Activated CD8-positive, alpha-beta memory T cell treated with anti-CD3 and anti-CD28 coated beads, Interleukin-2, amount 50 U/mL, for 24 hours (primary cell): ENCODE measurements at regions not wholly inside any gene's neighbourhood (a gene's known extent, or its start where the extent isn't known, plus 50 kb on each side); places are given as distances from the start of the nearest gene placed in this dataset.

ENCODE experiments used
- DNase-seq: peaks from one replicate; pipeline ENCODE4 v3.0.0-alpha.2; 2020; ENCODE audit errors: extremely low read depth

DNA sequence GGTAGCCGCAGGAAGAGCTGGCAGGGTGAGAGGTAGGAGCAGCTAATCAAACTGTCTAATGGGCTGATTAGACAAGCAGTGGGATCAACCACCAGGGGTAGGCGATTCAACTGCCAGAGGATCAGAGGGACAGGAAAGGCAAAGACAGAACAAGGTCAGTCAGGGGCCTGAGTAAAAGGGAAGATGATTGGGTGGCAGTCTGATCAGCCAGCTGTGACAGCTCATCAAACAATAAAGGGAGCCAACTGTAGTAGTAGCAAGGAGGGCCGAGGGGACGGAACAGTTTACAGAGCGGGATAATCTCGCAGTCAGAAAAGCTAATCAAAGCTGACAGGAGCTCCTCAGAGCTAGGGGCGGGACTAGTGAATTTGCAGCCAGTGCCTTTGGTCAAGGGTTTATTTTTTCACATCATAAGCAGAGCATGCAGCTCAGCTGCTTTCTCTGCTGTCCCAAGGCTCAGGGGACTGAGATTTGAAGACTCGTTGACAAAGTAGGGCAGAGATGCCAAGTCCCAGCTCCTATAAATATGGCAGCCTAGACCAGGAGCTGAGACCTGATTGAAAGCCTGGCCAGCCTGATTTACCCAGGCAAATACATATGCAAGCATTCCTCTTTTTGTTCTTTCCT lies 418.2 kb downstream of the GABRG2 start:
- no peak for DNase-seq

- no peak for DNase-seq
Measured at GRCh38 chr5:162487528-162488525, 420.3 kb downstream of the GABRG2 start.

DNA sequence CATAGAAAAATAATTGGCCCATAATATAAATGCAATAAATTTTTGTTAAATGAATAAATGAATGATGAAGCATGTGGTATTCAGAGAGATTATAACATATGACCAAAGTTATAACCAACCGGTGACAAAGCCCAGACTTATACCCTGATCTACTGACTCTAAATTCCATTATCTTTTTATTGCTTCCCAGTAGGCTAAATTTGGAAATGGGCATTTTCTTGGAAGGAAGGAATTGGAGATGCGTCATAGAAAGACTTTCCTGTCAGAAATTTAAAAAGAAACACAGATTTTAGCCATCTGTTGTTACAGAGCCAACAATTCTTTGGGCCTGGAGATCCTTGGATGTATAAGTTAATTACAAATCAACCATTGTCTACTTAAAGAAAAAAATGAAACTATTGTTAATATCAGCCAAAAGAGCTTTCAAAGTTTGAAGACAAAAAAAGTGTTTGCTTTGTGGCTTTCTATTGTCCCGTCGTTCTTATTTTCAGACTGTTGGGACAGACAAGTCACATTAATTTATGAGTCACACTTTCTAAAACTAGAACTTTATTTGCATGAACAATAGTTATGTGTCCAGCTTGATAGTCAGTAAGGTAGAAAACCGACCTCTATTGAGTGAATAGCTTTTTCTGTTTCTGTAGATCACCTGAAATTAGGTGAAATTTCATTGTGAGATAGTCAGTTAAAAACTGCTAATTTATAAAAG lies 428.7 kb downstream of the GABRG2 start:
- DNase-seq, result no peak

- no peak for DNase-seq
Measured at GRCh38 chr5:162497455-162497854, 429.9 kb downstream of the GABRG2 start.

DNA sequence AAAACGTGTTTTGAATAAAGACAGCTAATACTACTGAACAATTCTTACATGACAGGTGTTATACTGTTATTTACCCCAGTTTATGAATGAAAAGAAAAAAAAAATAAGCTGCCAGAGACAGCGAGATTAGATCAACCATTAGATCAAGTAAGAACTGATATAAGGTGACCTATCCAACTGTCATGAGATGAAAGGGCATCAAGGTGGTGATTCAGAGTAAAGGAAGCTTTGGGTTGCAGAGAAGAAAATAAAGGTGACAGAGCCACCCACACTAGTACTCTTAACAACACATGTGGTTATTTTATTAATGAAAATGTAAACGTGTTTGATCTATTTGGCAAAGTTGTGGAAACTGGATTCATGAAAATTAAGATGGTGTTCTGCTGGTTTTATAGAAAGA lies 435.2 kb downstream of the GABRG2 start:
- DNase-seq, result no peak

GRCh38 chr5:162503796-162504195 lies 436.2 kb downstream of the GABRG2 start:
- DNase-seq, result no peak

DNA sequence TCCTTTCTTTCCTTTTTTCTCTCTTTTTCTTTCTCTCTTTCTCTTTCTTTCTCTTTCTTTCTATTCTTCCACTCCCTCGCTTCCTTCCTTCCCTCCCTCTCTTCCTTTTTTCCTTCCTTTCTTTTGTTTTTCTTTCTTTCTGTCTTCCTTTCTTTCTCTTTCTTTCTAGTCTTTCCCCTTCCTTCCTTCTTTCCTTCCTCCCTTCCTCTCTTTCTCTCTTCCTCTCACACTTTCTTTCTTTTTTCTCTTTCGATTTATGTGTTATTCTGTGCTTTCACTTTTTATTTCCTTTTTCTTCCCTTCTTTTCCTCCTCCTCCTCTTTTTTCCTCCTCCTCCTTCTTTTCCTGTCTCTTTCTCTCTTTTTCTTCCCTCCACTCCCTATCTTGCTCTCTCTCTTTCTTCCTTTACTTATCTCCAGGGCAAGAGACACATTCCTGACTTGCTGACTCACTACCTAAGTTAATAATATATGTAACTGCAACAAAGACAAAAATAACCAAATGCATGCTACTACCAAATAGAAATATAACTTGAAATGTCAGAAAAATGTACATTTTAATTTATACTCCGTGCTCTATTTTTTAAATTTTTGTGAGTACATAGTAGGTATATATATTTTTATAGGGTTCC lies 445.5 kb downstream of the GABRG2 start:
- DNase-seq, result no peak

DNA sequence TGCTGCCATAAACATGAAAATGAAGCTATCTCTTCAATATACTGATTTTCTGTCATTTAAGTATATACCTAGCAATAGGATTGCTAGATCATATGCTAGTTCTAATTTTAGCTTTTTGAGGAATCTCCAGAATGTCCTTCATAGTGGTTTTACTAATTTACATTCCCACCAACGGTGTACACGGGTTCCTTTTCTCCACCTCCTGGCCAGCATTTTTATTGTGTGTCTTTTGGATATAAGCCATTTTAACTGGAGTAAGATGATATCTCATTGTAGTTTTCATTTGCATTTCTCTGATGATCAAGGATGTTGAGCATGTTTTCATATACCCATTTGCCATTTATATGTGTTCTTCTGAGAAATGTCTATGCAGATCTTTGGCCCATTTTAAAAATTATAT lies 446.5 kb downstream of the GABRG2 start:
- no peak for DNase-seq

- no peak for DNase-seq
Measured at GRCh38 chr5:162520878-162521277, 453.3 kb downstream of the GABRG2 start.

DNA sequence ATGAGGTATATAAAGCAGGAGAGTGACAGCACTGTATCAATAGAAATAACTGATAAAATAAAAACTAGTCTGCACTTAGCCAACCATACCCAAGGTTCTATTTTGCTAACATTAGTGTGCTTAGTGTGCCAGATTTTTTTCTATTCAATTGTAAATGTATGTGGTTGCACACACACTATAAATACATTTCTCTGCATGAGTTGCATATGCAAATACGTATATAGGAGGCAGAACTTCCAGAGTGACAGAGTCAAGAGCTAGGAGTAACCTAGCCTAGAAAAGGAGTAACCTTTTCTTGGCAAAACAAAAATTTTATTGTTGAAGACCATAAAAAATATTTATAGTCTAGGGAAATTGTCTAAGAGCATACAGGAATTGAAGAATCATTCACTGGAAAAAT lies 461.6 kb downstream of the GABRG2 start:
- no peak for DNase-seq

DNA sequence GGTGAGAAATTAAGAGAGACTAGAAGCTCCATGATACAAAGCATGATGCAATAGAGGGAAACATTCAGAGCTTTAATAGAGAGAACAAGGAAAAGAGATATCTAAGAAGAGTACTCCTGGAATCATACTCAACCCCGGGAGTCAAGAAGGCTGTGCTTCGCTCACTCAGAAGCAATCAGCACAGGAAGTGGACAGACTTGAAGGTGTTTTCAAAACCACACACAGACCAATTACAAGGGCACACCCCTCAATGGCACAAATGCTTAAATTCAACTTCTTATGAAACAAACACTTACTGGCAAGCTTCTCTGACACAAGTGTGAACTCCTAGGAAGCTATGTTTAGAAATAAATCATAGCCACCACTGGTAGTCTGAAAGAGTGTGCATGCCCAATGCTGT lies 462.3 kb downstream of the GABRG2 start:
- DNase-seq, result no peak

DNA sequence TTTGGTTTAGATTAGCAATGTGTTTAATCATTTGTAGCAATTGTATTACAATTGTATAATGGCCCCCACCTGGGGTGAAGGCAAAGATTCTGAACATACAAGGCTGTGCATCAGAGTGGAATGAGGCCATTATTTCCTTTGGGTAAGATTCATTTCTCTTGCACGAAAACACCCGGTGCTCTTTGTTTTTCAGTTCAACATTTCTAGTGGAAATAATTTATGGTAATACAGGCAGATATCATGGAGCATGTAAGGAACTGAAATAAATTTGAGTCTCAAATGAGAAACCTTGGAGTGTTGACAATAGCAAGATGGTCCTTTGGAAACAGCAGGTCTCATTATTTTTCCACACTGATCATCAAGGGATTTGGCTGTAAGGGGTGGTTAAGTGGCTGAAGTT lies 475.9 kb downstream of the GABRG2 start:
- DNase-seq, result no peak

GRCh38 chr5:162544905-162545304 lies 477.3 kb downstream of the GABRG2 start:
- no peak for DNase-seq

GRCh38 chr5:162550236-162550635 lies 482.7 kb downstream of the GABRG2 start:
- no peak for DNase-seq

GRCh38 chr5:162558120-162558519 lies 490.5 kb downstream of the GABRG2 start:
- DNase-seq, result no peak

DNA sequence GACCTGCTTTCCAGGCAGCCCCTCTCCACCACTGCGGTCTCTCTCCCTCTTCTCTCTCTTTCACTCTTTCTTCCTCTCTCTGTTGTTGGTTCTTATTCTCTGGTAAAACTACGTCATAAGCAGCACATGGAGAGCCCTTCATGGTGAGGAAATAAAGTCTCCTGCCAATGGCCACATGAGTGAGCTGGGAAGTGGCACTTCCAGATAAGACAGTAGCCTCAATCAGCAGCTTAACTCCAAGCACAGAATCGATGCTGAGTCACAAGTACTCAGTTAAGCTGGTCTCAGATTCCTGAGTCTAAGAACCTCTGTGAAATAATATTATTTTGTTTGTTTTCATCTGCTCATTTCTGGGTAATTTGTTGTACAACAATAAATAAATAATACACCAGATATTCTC lies 500.1 kb downstream of the GABRG2 start:
- no peak for DNase-seq

DNA sequence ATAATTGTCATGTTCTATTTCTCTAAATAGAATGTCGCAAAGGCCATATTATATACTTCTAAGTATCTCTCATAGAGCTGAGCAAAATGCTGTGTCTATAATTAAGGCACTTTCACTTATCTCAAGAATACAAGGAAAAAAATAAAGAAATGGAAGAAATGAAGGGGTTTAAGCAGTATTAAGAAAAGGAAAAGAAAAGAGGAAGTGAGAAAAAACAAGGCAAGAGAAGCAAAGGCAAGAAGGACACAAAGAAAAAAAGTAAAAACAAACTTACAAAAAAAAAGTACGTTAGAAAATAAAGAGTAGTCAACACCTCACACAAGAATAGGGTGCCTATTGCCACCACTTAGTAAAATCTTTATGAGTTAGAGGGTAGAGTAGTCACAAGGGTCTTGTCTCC lies 506.2 kb downstream of the GABRG2 start:
- DNase-seq, result no peak

DNA sequence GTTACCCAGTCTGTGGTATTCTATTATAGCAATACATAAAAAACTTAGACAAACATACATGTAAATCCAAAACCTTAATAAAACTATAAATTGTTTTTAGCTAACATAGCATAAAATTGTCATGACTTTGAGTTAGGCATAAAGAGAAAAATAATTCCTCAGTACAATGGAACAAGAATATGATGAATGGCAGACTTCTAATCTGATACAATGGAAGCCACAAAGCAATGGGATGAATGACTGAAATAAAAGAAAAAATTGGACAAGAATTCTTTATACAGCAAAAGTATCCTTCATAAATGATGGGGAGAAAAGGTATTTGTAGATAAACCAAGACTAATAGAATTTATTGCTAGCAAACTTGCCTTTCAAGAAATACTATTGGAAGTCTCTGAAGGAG lies 524.2 kb downstream of the GABRG2 start:
- DNase-seq, result no peak

GRCh38 chr5:162593881-162594280 lies 526.3 kb downstream of the GABRG2 start:
- no peak for DNase-seq

GRCh38 chr5:162603443-162604070 lies 536.0 kb downstream of the GABRG2 start:
- no peak for DNase-seq

- DNase-seq, result no peak
Measured at GRCh38 chr5:162607879-162608278, 540.3 kb downstream of the GABRG2 start.
